HFF-Myc (cell line): ENCODE measurements at regions not wholly inside any gene's neighbourhood (a gene's known extent, or its start where the extent isn't known, plus 50 kb on each side); places are given as distances from the start of the nearest gene placed in this dataset.
"Not testable (repeated sequence)": the region's sequence is repeated elsewhere in the genome, so short reads cannot be mapped to it uniquely, and the experiment has no call there.

Experiments
- DNase-seq: peaks from one replicate; pipeline ENCODE4 v3.0.0-alpha.2; 2011; ENCODE audit warnings: low read depth; ENCODE audit errors: extremely low read depth
- H3K4me3 ChIP-seq: replicated peaks from 2 replicates; pipeline ENCODE4 v1.5.1; 2011; ENCODE audit warnings: low read depth, mild to moderate bottlenecking, control low read depth, low read length
- CTCF ChIP-seq: IDR thresholded peaks from 2 replicates; pipeline ENCODE4 v1.5.1; 2012; ENCODE audit warnings: mild to moderate bottlenecking, low read depth, low read length, control low read depth; ENCODE audit errors: missing control alignments

- DNase-seq: no peak
- TF ChIP-seq CTCF: no peak
- H3K4me3 ChIP-seq: no peak overlapping the region
These were observed 470.7 kb downstream of the HTR1B start for GRCh38 chr6:76992553-76992952.

- H3K4me3 ChIP-seq: no peak overlapping the region
- TF ChIP-seq CTCF: no peak
- no peak for DNase-seq
These were observed 478.7 kb downstream of the HTR1B start for GRCh38 chr6:76984572-76984971.

- TF ChIP-seq CTCF: no peak
- no peak for DNase-seq
- H3K4me3 ChIP-seq: no peak overlapping the region
These were observed 480.7 kb downstream of the HTR1B start for GRCh38 chr6:76982476-76983199.

GRCh38 chr6:76972474-76972873 is 490.8 kb downstream of the HTR1B start:
- H3K4me3 ChIP-seq: no peak overlapping the region
- TF ChIP-seq CTCF: no peak
- DNase-seq: no peak

- not testable (repeated sequence) for H3K4me3 ChIP-seq, DNase-seq
These were observed 504.1 kb downstream of the HTR1B start for GRCh38 chr6:76959177-76959576.

GRCh38 chr6:76942203-76942966 is 520.9 kb downstream of the HTR1B start:
- no peak overlapping the region for H3K4me3 ChIP-seq
- TF ChIP-seq CTCF: no peak
- DNase-seq: no peak

GRCh38 chr6:76940191-76940590 is 523.1 kb downstream of the HTR1B start:
- H3K4me3 ChIP-seq: no peak overlapping the region
- no peak for TF ChIP-seq CTCF
- DNase-seq: no peak
